Limb (tissue), 2 donors: ENCODE measurements at regions not wholly inside any gene's neighbourhood (a gene's known extent, or its start where the extent isn't known, plus 50 kb on each side); places are given as distances from the start of the nearest gene placed in this dataset.

Source experiments
- DNase-seq, 2 donors: peaks; one replicate each; pipeline ENCODE4 v3.0.0-alpha.2; 2016; ENCODE audit errors: extremely low spot score in 2 of 2

DNA sequence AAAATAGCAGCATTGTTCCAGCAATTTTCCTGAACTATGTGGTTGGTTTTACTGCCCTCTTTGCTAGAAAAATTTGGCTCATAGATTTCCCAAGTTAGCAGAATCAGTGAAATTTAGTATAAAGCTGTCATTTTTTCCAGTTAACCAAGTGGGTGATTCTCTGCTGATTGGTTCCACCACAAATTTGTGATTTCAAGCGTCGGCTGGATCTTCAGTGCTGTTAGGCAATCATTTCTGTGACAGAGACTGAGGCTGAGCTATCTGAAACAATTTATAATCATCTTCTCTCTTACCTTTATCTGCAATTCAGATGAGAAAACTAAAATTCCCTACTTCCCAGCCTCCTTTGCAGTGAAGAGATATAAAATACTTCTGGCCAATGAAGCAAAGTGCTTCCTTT lies 68.6 kb upstream of the OTUD4 start:
- no peak for DNase-seq

DNA sequence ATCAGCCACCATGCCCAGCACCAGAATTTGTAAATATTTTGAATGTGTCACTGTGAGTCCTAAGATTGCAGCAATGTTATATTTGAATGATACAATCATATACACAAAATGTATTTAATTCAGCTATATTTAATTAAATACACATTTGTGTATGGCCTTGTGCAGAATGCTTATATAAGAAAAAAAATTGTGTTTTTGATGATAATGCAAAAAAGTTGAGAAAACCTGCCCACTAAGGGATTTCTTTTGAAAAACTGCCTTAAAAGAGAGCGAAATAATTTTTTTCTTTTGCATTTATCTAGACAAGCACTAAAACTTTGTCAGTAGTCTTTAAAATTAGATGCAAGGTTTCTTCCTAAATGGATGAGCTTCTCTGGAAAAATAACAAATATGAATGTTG lies 68.1 kb upstream of the OTUD4 start:
- DNase-seq = no peak

GRCh38 chr4:145234091-145234706 lies 53.8 kb upstream of the OTUD4 start:
- peak; percentile 73 to 88 for DNase-seq

GRCh38 chr4:145231906-145232700 lies 51.7 kb upstream of the OTUD4 start:
- no peak for DNase-seq

- DNase-seq = no peak
Measured at GRCh38 chr4:145230726-145231125, 50.3 kb upstream of the OTUD4 start.
